Endothelial cell of umbilical vein (primary cell): ENCODE measurements at regions not wholly inside any gene's neighbourhood (a gene's known extent, or its start where the extent isn't known, plus 50 kb on each side); places are given as distances from the start of the nearest gene placed in this dataset.

Source experiments
- BruUV-seq: library from RNA; stranded (reverse); fragments of 400-500 nt; replicated peaks from 2 replicates; lab custom pipeline; 2021; lab: Mats Ljungman, UMichigan
- CTCF ChIA-PET: fragments of 300-600, 350-600 bp; sonication (Branson Sonifier 250); formaldehyde crosslinking; loops from one replicate; lab custom pipeline; 2021; ENCODE audit warnings: antibody characterized with exemption, inconsistent platforms; lab: Charles Lee
- POLR2A ChIA-PET: fragments of 300-600, 350-600 bp; sonication (Branson Sonifier 250); formaldehyde crosslinking; loops from one replicate; lab custom pipeline; 2021; ENCODE audit warnings: antibody characterized with exemption, inconsistent platforms; lab: Charles Lee
- DNase-seq: peaks from one replicate; pipeline ENCODE4 v3.0.0-alpha.2; 2011; ENCODE audit warnings: low read depth, low spot score
- FAIRE-seq: peaks from 2 replicates; lab custom pipeline; 2011; peaks lifted over from hg19 to GRCh38; lab: Jason Lieb, UNC
- H2AFZ ChIP-seq: 2 replicates; pipeline ENCODE4 v1.6.0; 2012; ENCODE audit warnings: low read depth, low read length, control low read depth, inconsistent platforms
- H3K27ac ChIP-seq: 2 replicates; pipeline ENCODE4 v1.5.1; 2011; ENCODE audit warnings: low read depth, mild to moderate bottlenecking, control low read depth, low read length, moderate library complexity; ENCODE audit not compliant: insufficient read depth
- H3K27me3 ChIP-seq, 2 experiments: 2 replicates each; pipeline versions ENCODE4 v1.6.0 to v1.6.1; 2011; ENCODE audit warnings: low read length in 2 of 2, mixed read lengths in 1 of 2; ENCODE audit not compliant: control insufficient read depth in 2 of 2, insufficient read depth in 2 of 2
- H3K36me3 ChIP-seq, 2 experiments: 2 replicates in 1 of 2; 3 replicates in 1 of 2; pipeline ENCODE4 v1.5.1; 2011; ENCODE audit warnings: low read length in 2 of 2, mild to moderate bottlenecking in 1 of 2, moderate library complexity in 1 of 2; ENCODE audit not compliant: control insufficient read depth in 2 of 2, insufficient read depth in 2 of 2; ENCODE audit errors: extremely low read depth in 1 of 2
- H3K4me1 ChIP-seq: 3 replicates; pipeline ENCODE4 v1.5.1; 2011; ENCODE audit warnings: mild to moderate bottlenecking, low read length; ENCODE audit not compliant: control insufficient read depth, insufficient read depth; ENCODE audit errors: extremely low read depth
- H3K4me2 ChIP-seq: 2 replicates; pipeline ENCODE4 v1.6.1; 2011; ENCODE audit warnings: low read length, control low read depth, mixed read lengths; ENCODE audit not compliant: insufficient read depth
- H3K4me3 ChIP-seq, 3 experiments: fragments of 200-600 bp in 1 of 3; sonication (generic), shearing (Covaris generic) in 1 of 3; replicated peaks in 1 of 3; 2 replicates each; pipeline ENCODE4 v1.5.1; 2011 to 2016; ENCODE audit warnings: control low read depth in 3 of 3, low read length in 3 of 3, mild to moderate bottlenecking in 2 of 3, inconsistent platforms in 1 of 3, low read depth in 1 of 3, moderate library complexity in 1 of 3; ENCODE audit not compliant: insufficient read depth in 1 of 3
- H3K79me2 ChIP-seq: 2 replicates; pipeline ENCODE4 v1.6.0; 2012; ENCODE audit warnings: low read length, inconsistent platforms; ENCODE audit not compliant: control insufficient read depth, insufficient read depth
- H3K9ac ChIP-seq: replicated peaks from 2 replicates; pipeline ENCODE3; 2011; ENCODE audit warnings: low read length, control low read depth; ENCODE audit not compliant: insufficient read depth; ENCODE audit errors: extremely low read depth
- H3K9me1 ChIP-seq: replicated peaks from 3 replicates; pipeline ENCODE4 v1.6.0; 2011; ENCODE audit warnings: mild to moderate bottlenecking, low read length; ENCODE audit not compliant: control insufficient read depth, insufficient read depth; ENCODE audit errors: extremely low read depth
- H3K9me3 ChIP-seq: replicated peaks from 2 replicates; pipeline ENCODE4 v1.5.1; 2012; ENCODE audit warnings: low read length, inconsistent platforms; ENCODE audit not compliant: control insufficient read depth, insufficient read depth
- H4K20me1 ChIP-seq: replicated peaks from 2 replicates; pipeline ENCODE3; 2011; ENCODE audit warnings: mild to moderate bottlenecking, low read length; ENCODE audit not compliant: control insufficient read depth, insufficient read depth; ENCODE audit errors: extremely low read depth
- CTCF ChIP-seq, 2 donors: IDR thresholded peaks; 1 replicate in 1 of 2; 2 replicates in 1 of 2; pipeline ENCODE4 v1.5.1; 2011; ENCODE audit warnings: low read length in 2 of 2, mild to moderate bottlenecking in 2 of 2, moderate library complexity in 2 of 2, control low read depth in 1 of 2, inconsistent platforms in 1 of 2, low read depth in 1 of 2; ENCODE audit not compliant: insufficient read depth in 1 of 2; ENCODE audit errors: extremely low read depth in 1 of 2
- EZH2 ChIP-seq: IDR thresholded peaks from 2 replicates; pipeline ENCODE4 v1.6.1; 2012; ENCODE audit warnings: borderline replicate concordance, low read depth, mild to moderate bottlenecking, moderate library complexity, low read length, inconsistent platforms; ENCODE audit not compliant: severe bottlenecking
- MAX ChIP-seq: IDR thresholded peaks from 2 replicates; pipeline ENCODE4 v1.6.1; 2011; ENCODE audit not compliant: insufficient read depth, insufficient read length
- dilution Hi-C: fragments of 300-500 bp; cut with MboI; formaldehyde crosslinking; loops from one replicate; pipeline ENCODE4 v1.15.0; 2019; ENCODE audit warnings: low sequenced_read_pairs; ENCODE audit not compliant: extremely low pct_ligation_motif_present
- intact Hi-C: fragments of 100-400 bp; cut with micrococcal nuclease; formaldehyde crosslinking; loops from one replicate; pipeline ENCODE4 v1.10.0; 2022

GRCh38 chr1:23639460-23640095 is 52.0 kb upstream of the RPL11 start:
- peaks cover 0 to 5% of the 10 kb centered on the region in 2 experiments for H3K27me3 ChIP-seq
- TF ChIP-seq EZH2 (peak; percentile 29), CTCF (IDR thresholded peaks at IDR 0.05; ENCODE audit: extremely low read depth in 1 of 2, insufficient read depth in 1 of 2, low read depth in 1 of 2, low read length in 2 of 2) (no peak), MAX (no peak)
- no peak overlapping the region for H3K4me3 ChIP-seq
- no peak for DNase-seq
- no peaks in the 10 kb centered on the region for H3K9me1 ChIP-seq
- no peak overlapping the region for H3K9ac ChIP-seq
- CTCF ChIA-PET = interaction anchor here (1.7 to 14.7 kb wide), 4 partner anchors 20 to 143 kb away, joined by 5 to 1069 read pairs (median 64); partner anchors contain the start of gene ID3
- no peak overlapping the region for H3K4me2 ChIP-seq
- dilution Hi-C loops (no loop called here), intact Hi-C loops (loop anchor here (10.0 kb wide), 1 partner anchor 665 kb away; the partner anchor contains the start of gene LACTBL1)
- no peak overlapping the region for H2AFZ ChIP-seq
- POLR2A ChIA-PET = interaction anchor here (1.0 kb wide), 1 partner anchor 94 kb away, joined by 3 read pairs; no protein-coding TSS in a partner anchor
- no peaks in the 10 kb centered on the region for H3K9me3 ChIP-seq
- H3K27ac ChIP-seq = no peak overlapping the region
- no TSS peak for BruUV-seq
- no peaks in the 10 kb centered on the region for H3K4me1 ChIP-seq
- no peak for FAIRE-seq
- H3K36me3 ChIP-seq = no peaks in the 10 kb centered on the region
- no peaks in the 10 kb centered on the region for H3K79me2 ChIP-seq
- no peaks in the 10 kb centered on the region for H4K20me1 ChIP-seq
